GM19328 (cell line): ENCODE measurements at regions not wholly inside any gene's neighbourhood (a gene's known extent, or its start where the extent isn't known, plus 50 kb on each side); places are given as distances from the start of the nearest gene placed in this dataset.
A peak's percentile ranks its signal among the peaks of the same experiment; 100 is the strongest.

Source experiments
- ATAC-seq: cut with Tn5 transposase; IDR thresholded peaks from one replicate; pipeline ENCODE4 v1.9.1; 2021; ENCODE audit warnings: mild to moderate bottlenecking, moderate library complexity; ENCODE audit not compliant: unreplicated experiment

DNA sequence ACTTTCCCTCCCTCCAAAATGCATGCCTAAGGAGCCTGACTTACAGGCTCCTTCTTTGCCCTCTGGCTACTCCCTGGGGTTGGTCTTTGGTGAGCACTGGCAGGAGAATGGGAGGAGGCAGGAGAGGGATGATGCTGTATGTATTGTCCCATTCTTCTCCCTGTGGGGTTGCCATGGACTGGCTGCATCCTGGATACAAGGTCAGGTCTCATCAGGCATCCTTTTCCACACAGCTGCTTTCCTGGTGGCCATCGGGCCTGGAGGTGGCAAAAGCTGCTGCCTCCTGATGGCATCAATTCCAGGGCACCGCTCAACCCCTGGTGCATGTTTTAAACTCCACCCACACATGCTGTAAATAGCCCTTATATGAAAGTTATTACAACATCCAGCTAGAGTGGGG, 257.2 kb downstream of the ETS1 start:
- no peak for ATAC-seq

DNA sequence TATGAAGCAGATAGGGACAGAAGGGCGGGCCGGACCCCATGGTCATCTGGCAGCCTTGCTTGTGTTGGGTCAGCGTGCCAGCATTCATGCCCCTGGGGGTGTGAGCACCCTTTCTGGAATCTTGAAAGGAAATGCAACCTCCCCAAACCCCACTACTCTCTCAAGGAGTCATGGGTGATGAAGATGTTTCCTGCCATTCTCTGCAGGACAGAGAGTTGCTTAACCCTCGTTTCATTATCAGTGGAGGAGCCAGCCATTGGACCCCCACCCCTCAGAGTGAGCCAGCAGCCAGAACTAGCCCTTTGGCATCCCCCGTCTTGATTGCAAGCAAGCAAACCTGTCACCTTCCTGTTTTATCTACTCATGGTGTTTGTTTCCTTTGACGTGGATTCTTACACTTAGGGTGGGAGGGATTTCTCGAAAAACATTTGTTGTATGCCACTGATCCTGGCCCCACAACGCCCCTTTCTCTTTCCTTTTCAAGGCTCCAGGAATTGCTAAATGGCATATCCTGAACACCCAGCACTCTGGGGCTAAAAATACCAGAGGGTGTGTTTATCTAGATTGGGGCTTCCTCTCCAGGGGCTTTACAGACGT, 258.3 kb downstream of the ETS1 start:
- ATAC-seq, result no peak

DNA sequence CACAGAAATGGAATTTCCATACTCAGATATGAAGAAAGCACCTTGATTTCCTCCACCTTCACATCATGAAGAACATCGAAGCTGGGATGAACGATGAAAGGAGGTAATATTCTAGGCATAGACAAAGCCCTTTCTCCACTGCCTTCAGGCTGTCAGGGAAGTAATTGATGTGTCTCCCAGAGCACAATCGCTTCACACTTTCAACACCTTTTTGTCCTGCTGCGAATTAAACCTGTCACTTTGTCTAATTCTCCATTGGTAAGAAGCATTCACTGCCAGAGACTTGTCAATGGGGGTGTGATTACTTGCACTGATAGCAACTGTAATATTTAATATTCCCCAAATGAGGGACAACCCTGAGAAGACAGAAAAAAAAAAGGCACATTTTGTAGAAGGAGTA, 260.1 kb downstream of the ETS1 start:
- ATAC-seq, result no peak

DNA sequence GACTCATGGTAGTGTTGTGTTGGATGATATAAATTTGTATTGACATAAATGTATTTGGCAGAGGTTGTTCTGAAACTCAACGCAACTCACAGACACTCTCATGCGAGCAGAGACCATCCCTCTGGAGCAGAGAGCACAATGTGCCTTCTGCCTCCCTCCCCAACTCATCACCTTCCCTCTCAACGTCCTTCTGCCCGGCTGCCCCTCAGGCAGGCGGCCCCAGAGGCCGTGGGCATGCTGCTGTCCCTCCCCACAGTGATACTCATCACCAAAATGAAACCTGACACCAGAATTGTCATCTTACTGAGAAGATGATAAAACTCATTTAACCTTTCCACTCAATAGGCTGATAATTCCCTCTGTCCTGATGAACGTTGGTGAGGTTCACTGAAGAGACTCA, 260.6 kb downstream of the ETS1 start:
- no peak for ATAC-seq

DNA sequence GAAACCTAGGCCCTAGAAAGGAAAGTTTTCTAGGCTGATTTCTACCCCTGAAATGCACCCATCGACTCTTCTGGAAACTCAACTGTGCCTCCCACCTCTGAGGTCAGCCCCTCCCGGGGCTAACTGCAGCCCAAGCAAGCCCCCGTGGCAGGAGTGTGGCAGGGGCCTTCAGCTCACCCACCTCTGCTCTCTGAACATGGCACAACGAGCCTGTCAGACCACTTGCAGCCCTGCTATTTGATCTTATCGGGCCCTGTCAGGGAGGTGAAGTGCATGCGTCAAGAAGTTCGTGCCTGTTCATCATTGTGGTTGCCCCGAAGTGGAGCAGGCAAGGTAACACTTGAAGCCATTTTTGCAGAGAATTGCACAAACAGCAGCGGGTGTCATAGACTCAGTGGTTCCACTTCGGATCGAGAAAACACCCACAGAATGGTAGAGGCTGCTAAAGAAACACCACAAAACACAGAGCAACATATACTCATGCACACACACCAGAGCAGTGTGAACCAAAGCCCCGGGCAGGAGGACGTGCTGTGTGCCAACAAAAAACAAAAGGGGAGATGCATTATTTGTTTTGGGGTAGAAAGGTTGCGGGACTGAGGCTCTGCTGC, 262.7 kb downstream of the ETS1 start:
- ATAC-seq, result no peak

DNA sequence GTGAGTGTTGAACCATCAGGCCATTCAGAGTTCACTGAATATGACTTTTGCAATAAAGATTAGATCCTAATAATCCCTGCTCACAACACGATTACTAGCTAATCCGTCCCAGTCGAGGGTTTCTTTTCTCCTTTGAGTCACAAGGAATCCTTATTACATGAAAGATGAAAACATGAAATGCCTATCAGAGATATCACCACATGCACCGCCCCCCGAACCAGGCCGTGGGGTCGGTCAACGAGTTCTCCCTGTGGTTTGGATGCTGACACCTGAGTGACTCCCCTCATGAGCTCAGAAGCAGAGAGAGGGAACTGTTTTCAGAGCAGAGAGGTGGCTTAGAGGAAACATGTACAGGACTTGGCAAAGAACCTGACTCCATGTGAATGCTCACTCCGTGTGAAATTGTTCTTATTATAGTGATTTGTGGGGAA, 263.3 kb downstream of the ETS1 start:
- ATAC-seq, result no peak

DNA sequence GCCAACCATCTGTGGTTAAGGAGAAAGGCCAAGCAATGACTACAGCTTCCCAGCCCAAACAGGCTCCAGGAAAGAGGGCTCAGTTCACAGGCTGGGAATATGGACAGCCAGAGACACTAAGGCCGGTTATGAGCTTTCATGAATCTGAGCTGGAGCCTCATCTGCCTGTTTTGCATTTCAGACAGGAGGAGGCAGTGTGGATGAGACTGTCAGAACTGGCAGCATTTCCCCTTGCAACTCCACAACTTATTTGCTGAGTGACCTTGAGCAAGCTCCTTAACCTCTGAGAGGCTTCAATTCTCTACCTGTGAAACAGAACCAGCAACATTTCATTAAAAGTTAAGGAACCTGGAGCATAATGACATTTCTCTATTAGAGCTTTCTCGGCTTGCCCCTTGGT, 264.0 kb downstream of the ETS1 start:
- peak; percentile 44 for ATAC-seq

DNA sequence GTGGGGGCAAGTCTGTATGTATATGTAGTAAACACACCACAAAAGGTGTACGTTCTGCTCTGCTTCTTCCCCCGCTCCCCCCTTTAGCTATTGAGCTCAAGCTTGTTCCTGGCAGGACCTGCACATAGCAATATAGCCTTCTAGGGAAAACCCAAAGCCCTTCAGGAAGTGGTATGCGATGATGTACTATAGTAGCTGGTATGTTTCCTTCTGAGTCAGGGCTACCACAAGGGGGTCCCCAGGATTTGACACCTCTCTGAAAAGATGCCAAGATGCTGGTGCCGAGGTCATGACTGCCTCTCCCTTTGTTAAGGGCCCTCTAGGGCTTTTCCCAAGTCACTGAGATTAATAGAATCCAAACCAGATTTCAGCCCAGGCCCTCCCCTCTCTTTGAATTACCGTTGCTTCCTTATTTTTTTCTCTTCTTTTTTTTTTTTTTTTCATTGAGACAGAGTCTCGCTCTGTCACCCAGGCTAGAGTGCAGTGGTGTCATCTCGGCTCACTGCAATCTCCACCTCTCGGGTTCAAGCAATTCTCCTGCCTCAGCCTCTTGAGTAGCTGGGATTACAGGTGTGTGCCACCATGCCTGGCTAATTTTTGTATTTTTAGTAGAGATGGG, 268.4 kb downstream of the ETS1 start:
- peak; percentile 72 for ATAC-seq

DNA sequence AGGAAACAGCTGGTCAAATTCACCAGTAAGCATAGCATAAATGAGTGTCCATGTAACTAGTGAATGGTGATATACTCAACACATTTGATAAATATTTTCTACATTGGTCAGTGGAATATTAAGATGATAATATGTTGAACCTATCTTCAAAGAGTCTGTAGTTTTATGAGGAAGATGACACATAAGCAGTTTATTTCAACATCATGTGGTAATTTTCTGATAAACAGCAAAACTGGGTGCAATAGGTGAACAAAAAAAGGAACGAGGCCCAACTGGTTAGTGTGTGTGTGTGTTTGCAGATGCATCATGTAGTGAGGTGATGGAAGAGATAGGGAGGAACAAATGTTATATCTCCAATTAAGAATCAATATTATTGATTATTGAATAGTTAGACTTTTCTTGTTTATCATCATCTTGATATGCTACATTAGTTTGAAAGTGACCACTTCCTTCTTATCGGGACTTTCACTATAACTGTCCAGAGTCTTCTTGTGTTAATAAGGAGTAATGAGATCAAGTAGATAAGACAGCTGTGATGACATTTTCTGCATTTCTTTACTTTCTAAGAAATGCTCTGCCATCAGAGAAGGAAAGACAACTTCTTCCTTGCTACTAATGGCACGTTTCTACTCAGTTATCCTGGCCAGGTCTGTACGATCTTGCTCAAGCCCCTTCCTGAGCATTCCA, 270.7 kb downstream of the ETS1 start:
- ATAC-seq, result no peak

DNA sequence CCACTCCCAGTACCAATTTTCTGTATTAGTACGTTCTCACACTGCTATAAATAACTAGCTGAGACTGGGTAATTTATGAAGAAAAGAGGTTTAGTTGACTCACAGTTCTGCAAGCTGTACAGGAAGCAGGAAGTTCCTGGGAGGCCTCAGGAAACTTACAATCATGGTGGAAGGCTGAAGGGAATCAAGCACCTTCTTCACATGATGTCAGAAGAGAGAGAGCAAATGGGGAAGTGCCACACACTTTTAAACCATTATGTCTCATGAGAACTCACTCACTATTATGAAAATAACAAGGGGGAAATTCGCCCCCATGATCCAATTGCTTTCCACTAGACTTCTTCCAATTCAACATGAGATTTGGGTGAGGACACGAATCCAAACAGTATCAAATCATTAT, 271.4 kb downstream of the ETS1 start:
- no peak for ATAC-seq

DNA sequence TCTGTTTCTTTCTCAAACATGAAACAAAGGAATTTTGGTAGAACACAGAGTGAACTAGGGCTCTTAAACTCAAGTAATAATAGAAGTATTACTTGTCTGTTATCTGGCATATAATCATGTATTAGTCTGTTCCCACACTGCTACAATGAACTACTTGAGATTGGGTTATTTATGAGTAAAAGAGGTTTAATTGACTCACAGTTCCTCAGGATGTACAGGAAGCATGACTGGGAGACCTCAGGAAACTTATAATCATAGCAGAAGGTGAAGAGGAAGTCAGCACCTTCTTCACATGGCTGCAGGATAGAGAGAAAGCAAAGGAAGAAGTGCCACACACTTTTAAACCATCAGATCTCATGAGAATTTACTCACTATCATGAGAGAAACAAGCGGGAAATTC, 273.4 kb downstream of the ETS1 start:
- no peak for ATAC-seq

DNA sequence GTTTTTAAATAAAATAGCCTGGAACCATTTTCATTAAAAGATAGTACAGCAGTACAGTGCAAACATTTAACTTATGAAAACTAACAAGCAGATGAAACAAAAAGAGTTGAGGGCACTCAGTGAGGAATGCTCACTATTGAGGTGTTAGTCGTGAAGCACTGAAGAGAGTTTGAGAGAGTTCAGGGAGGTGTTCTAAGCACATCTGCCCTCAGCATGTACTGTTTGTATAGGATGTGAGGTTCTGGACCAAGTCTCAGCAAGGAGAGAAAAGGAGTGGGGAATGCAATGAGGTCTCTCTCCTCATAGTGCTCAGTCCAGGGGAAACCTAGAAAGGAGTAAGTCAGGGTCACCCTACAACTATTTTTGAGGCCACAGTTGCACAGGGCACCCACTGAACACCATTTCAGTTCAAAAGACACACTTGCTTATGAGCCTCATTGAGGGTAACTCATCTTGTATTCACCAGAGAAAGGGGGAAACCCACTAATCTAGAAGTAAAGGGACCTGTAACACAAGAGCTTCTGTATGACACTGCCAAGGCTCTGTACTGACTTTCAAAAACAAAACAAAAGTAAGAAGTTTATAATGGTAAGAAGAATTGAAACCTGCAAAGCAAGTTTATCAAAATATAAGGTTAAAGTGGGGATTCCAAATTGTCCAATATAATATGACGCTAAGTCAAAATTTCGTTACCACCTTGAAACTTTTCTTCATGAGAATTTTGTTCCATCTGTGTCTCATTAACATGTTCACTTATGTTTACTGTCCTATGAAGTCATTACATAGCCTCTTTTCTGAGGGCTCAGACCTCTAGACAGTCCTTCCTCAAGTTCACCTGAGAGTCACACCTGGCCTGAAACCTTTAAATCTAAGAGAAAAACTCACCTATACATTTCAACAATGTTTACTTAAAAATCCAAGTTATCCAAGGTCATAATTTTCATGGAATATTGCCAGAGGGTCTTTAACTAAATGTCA, 275.3 kb downstream of the ETS1 start:
- ATAC-seq, result peak; percentile 62

DNA sequence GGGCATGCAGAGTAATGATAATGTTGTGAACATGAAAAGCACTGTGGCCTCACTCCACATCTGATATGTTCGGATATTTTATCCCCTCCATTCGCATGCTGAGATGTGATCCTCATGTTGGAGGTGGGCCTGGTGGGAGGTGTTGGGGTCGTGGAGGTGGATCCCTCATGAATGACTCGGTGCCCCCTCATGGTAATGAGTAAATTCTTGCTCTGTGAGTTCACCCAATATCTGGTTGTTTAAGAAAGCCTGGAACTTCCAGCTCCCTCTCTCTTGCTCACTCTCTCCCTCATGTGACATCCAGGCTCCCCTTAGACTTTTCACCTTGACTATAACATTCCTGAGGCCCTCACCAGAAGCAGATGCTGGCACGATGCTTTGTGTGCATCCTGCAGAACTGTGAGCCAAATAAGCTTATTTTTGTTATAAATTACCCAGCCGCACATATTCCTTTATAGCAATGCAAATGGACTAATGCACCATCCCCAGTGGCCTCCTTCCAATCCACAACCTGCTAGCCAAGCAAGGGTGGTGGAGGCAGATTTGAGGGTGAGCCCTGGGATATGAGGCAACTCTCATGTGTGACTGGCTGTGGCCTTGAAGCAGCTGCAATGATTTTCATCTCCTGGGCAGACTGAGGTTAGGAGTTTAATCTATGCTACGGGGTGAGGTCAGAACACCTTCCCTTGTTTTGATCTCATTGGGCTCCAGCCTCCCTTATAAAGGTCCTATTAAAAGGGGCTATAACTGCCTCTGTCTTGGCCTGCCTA, 276.5 kb downstream of the ETS1 start:
- ATAC-seq, result no peak

DNA sequence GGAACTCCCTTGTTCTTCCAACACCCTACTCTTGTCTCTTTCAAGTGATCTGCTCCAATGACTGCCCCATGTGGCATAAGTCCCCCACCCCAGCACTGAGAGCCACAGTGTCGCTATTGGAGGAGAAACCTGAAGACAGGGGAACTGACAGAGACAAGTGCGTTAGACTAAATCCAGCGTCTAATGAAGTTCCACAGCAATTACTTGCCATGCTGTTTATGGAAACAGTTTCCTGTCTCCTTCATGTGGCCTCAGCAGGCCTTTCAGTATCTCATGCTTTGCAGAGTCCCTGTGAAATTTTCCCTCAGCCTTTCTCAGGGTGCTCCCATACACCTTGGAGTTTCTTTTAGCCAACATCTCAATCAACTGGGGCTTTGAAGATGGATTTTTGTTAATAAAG, 277.4 kb downstream of the ETS1 start:
- ATAC-seq, result no peak

DNA sequence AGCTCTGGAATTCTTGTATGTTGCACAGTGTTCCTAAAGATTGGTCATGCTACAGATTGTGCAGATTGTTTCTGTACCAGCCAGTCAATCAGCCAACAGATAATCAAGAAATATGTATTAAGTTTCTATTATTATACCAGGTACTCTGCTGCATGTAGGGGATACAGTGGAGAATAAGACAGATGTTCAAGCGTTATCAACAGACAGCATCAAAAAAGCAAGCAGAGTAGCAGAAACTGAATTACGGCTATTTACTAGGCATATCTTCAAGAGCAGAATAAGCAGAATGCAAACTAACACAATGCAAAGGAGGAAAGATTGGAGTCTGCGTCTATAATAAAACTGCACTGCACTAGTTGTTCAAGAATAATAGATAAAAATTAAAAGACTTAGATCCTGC, 278.6 kb downstream of the ETS1 start:
- ATAC-seq, result no peak

DNA sequence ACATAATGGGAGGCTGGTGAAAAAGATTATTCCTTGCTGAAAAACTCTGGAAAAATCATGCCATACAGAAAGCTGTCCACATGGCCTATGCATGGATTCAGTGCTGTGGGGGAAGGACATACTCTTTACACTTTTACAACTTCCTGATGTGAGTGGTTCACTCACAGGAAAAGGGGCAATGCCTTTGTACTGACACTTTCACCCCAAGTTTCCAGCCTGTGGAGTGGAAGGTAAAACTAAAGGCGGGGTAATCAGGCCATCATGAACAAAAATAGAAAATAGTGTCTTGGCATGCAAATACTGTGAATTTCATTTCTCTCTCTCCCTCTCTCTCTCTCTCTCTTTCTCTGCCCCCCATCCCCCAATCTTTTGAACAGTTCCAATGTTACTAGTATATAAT, 281.8 kb downstream of the ETS1 start:
- no peak for ATAC-seq

DNA sequence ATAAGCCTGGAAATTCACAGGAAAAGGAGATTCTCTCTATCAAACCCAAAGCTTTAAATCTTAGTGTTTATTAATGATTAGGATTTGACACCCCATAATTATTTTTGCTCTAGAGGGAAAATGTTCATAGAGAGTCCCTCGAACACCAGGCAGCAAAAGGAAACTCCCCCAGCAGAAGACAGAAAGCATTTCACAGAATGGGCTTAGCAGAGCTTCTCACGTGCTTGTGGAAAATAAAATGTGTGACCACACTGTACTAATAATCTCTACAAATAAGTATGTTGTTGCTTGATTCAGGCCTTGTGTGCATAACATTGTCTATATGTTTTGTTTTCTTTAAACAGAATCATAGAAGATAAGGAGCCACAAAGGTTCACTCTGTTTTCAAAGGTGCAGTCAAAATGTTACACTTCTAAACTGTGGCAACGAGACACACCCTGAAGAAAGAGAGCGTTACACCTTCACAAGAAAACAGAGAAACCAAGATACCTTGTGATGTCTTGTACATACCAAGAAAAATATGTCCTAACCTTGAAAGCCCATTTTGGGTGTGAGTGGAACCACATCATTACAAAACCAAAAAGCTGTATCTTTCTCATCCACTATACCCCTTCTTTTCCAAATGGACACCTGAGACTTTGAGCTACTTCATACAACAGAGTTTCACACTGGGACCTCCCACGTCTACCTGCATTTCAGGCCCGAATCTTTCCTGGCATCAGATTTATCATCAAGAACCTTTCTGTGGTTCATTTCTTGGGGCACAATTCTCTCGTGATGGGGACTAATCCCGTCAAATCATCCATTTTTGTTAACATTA, 282.5 kb downstream of the ETS1 start:
- ATAC-seq, result no peak

DNA sequence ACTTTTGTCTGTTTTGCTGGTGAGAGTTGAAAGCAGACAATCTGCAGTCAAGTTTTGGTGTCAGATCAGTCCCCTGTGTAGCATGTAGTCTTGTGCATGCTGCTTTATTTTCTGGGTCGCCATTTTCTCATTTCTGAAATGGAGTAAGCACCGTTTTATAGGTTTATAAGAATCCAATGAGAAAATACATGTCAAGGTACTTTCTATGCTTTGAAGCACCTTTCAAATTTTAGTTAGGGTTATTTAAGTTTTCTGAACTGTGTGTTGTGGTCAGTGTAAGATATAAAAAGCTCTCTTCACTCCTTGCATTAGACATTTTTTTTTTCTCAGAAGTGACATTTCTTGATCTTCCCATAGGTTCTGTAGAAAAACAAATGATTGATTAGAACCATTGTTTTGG, 283.2 kb downstream of the ETS1 start:
- no peak for ATAC-seq

DNA sequence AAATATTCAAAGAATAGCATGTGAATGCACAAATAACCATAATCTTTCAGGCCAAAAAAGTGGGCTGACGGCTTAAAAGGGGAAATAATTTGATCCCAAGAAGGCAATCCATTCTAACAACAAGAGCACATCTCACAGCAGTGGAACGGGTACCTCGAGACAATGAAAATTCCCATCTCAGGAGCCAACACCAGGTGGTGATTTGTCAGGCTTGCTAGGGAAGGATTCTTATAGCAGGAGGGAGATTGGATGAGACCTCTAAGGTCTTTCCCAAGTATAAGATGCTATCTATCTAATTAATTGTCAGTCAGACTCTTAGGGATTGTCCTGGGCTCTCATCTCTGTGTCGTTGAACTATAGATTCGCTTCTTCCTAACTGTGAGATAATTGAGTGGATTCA, 284.0 kb downstream of the ETS1 start:
- ATAC-seq, result no peak
